OCI-LY7 (cell line): ENCODE measurements at regions not wholly inside any gene's neighbourhood (a gene's known extent, or its start where the extent isn't known, plus 50 kb on each side); places are given as distances from the start of the nearest gene placed in this dataset.

Experiments used
- BruUV-seq: library from RNA; stranded (reverse); fragments of 400-500 nt; replicated peaks from 2 replicates; lab custom pipeline; 2021; lab: Mats Ljungman, UMichigan
- CTCF ChIA-PET: fragments of 300-600 bp; sonication (Branson Sonifier 250); formaldehyde crosslinking; loops from one replicate; lab custom pipeline; 2022; ENCODE audit warnings: antibody characterized with exemption; ENCODE audit not compliant: unreplicated experiment; lab: Charles Lee
- POLR2A ChIA-PET: fragments of 300-600 bp; sonication (Branson Sonifier 250); formaldehyde crosslinking; loops from one replicate; lab custom pipeline; 2022; ENCODE audit warnings: antibody characterized with exemption; lab: Charles Lee
- DNase-seq: peaks from one replicate; pipeline ENCODE4 v3.0.0-alpha.2; 2015; ENCODE audit warnings: low spot score
- H2AFZ ChIP-seq: fragments of 200-600 bp; sonication (generic), shearing (Covaris generic); 2 replicates; pipeline ENCODE4 v1.6.1; 2014; ENCODE audit warnings: mild to moderate bottlenecking, antibody characterized with exemption, low read length, moderate library complexity
- H3K27ac ChIP-seq: fragments of 200-600 bp; sonication (generic); 2 replicates; pipeline ENCODE4 v1.5.1; 2014; ENCODE audit warnings: mixed run types, low read depth, mild to moderate bottlenecking, moderate library complexity, low read length, inconsistent platforms; ENCODE audit not compliant: poor library complexity, severe bottlenecking
- H3K36me3 ChIP-seq: fragments of 200-600 bp; sonication (generic); 2 replicates; pipeline ENCODE4 v1.6.1; 2014; ENCODE audit warnings: mild to moderate bottlenecking, antibody characterized with exemption, low read length, moderate library complexity, mixed read lengths; ENCODE audit not compliant: insufficient read depth
- H3K4me1 ChIP-seq: fragments of 200-600 bp; sonication (generic); 2 replicates; pipeline ENCODE4 v1.5.1; 2014; ENCODE audit warnings: mild to moderate bottlenecking, low read length; ENCODE audit not compliant: insufficient read depth, poor library complexity, severe bottlenecking
- H3K4me2 ChIP-seq: fragments of 200-600 bp; sonication (generic); 2 replicates; pipeline ENCODE4 v1.6.1; 2014; ENCODE audit warnings: mild to moderate bottlenecking, low read length
- H3K4me3 ChIP-seq: fragments of 200-600 bp; sonication (generic); 2 replicates; pipeline ENCODE4 v1.5.1; 2014; ENCODE audit warnings: mild to moderate bottlenecking, low read depth, low read length; ENCODE audit not compliant: poor library complexity, severe bottlenecking
- H3K79me2 ChIP-seq: fragments of 200-600 bp; sonication (generic); 2 replicates; pipeline ENCODE4 v1.6.1; 2016; ENCODE audit warnings: low read depth, mild to moderate bottlenecking, low read length, moderate library complexity, mixed read lengths; ENCODE audit not compliant: insufficient read depth
- H3K9me2 ChIP-seq: fragments of 200-600 bp; sonication (generic); 2 replicates; pipeline ENCODE4 v1.6.1; 2016; ENCODE audit warnings: mild to moderate bottlenecking, low read length, mixed read lengths; ENCODE audit not compliant: insufficient read depth
- H3K9me3 ChIP-seq: fragments of 200-600 bp; sonication (generic); 2 replicates; pipeline ENCODE4 v1.6.1; 2014; ENCODE audit warnings: mild to moderate bottlenecking, mixed run types, low read length, mixed read lengths
- H4K20me1 ChIP-seq: fragments of 200-600 bp; sonication (generic); 2 replicates; pipeline ENCODE4 v1.6.1; 2014; ENCODE audit warnings: mild to moderate bottlenecking, antibody characterized with exemption, low read length, moderate library complexity, mixed read lengths; ENCODE audit not compliant: insufficient read depth
- EZH2phosphoT487 ChIP-seq: fragments of 200-600 bp; sonication (generic); IDR thresholded peaks from 2 replicates; pipeline ENCODE4 v1.6.1; 2018; ENCODE audit warnings: low read depth, borderline replicate concordance, mild to moderate bottlenecking, mixed run types, antibody characterized with exemption, low read length, moderate library complexity, mixed read lengths
- intact Hi-C: fragments of 100-400 bp; cut with micrococcal nuclease; formaldehyde crosslinking; loops from one replicate; pipeline ENCODE4 v1.10.0; 2022; ENCODE audit not compliant: unreplicated experiment
- TF ChIP-seq, protein P1 (sequence below): fragments of 200-600 bp; sonication (generic); conservative IDR thresholded peaks from 2 replicates; pipeline ENCODE4 v1.5.1; 2014; ENCODE audit warnings: mild to moderate bottlenecking, antibody characterized with exemption, low read length, moderate library complexity, mixed read lengths

GRCh38 chr5:173498286-173498685 is 118.2 kb downstream of the BOD1 start:
- Histone ChIP-seq H3K36me3 (no peaks in the 10 kb centered on the region), H3K27ac (no peak overlapping the region), H3K79me2 (no peaks in the 10 kb centered on the region), H2AFZ (no peak overlapping the region), H3K4me2 (no peak overlapping the region), H3K4me1 (no peaks in the 10 kb centered on the region), H3K9me3 (no peaks in the 10 kb centered on the region), H4K20me1 (no peaks in the 10 kb centered on the region), H3K9me2 (no peaks in the 10 kb centered on the region), H3K4me3 (no peak overlapping the region)
- no TSS peak for BruUV-seq
- ChIA-PET POLR2A (interaction anchor here (0.7 kb wide), 1 partner anchor 465 kb away, joined by 3 read pairs; no protein-coding TSS in a partner anchor), CTCF (no interaction called here)
- TF ChIP-seq, protein P1, sequence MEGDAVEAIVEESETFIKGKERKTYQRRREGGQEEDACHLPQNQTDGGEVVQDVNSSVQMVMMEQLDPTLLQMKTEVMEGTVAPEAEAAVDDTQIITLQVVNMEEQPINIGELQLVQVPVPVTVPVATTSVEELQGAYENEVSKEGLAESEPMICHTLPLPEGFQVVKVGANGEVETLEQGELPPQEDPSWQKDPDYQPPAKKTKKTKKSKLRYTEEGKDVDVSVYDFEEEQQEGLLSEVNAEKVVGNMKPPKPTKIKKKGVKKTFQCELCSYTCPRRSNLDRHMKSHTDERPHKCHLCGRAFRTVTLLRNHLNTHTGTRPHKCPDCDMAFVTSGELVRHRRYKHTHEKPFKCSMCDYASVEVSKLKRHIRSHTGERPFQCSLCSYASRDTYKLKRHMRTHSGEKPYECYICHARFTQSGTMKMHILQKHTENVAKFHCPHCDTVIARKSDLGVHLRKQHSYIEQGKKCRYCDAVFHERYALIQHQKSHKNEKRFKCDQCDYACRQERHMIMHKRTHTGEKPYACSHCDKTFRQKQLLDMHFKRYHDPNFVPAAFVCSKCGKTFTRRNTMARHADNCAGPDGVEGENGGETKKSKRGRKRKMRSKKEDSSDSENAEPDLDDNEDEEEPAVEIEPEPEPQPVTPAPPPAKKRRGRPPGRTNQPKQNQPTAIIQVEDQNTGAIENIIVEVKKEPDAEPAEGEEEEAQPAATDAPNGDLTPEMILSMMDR = no peak
- TF ChIP-seq EZH2phosphoT487 = no peak
- intact Hi-C loops = no loop called here
- DNase-seq = no peak

DNA sequence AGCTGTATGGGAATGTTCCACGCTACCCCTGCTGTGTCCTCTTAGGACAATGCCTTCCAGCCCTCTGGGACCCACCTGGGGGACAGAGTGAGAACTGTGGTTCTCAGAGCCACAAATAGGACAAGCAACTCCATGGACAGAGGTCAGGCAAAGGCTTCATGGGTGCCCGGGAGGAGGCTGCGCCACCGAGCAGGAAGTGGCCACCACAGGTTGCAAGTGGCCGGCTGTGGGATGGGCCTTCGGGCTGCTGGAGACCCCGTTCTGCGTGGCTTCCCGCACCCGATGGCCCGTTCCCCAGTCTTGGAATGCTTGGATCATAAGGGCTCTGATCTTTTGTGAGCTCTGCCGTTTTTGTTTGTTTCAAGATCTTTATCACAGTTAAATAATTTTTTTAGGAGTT is 118.8 kb downstream of the BOD1 start:
- ChIA-PET CTCF (no interaction called here), POLR2A (interaction anchor here (0.7 kb wide), 1 partner anchor 856 kb away, joined by 5 read pairs; no protein-coding TSS in a partner anchor)
- Histone ChIP-seq H3K9me2 (no peaks in the 10 kb centered on the region), H3K36me3 (no peaks in the 10 kb centered on the region), H3K79me2 (no peaks in the 10 kb centered on the region), H3K4me2 (no peak overlapping the region), H3K4me3 (no peak overlapping the region), H3K27ac (no peak overlapping the region), H3K4me1 (no peaks in the 10 kb centered on the region), H3K9me3 (no peaks in the 10 kb centered on the region), H4K20me1 (no peaks in the 10 kb centered on the region), H2AFZ (no peak overlapping the region)
- DNase-seq = no peak
- TF ChIP-seq, protein P1 = no peak
- no peak for TF ChIP-seq EZH2phosphoT487
- intact Hi-C loops = no loop called here
- no TSS peak for BruUV-seq

DNA sequence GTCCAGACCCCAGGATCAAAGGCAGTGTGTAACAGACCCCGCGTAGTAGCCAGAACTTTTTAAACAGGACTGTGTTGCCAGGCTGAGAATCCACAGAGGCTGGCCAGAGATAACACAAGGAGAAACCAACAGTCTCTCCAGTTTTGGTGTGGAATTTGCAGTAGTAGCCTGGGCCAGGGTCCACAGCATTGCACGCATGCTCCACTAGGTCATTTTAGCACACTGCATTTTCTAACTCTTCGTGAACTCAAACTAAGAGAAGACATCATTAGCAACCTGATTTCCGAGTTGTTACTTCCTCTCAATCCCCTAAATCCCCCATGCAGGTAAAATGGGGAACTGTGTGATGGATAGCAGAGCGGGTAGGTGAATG is 119.6 kb downstream of the BOD1 start:
- H3K79me2 ChIP-seq = no peaks in the 10 kb centered on the region
- POLR2A ChIA-PET = no interaction called here

More for the DNA sequence above, 119.6 kb downstream of the BOD1 start:
- intact Hi-C loops = no loop called here
- no peaks in the 10 kb centered on the region for H4K20me1 ChIP-seq
- H3K27ac ChIP-seq = no peak overlapping the region
- CTCF ChIA-PET = no interaction called here
- no TSS peak for BruUV-seq
- DNase-seq = no peak
- no peaks in the 10 kb centered on the region for H3K9me3 ChIP-seq
- no peaks in the 10 kb centered on the region for H3K9me2 ChIP-seq
- no peak overlapping the region for H2AFZ ChIP-seq
- H3K4me1 ChIP-seq = no peaks in the 10 kb centered on the region
- no peak for TF ChIP-seq EZH2phosphoT487
- TF ChIP-seq, protein P1 = no peak
- H3K36me3 ChIP-seq = no peaks in the 10 kb centered on the region
- H3K4me2 ChIP-seq = no peak overlapping the region
- no peak overlapping the region for H3K4me3 ChIP-seq
